ENCODE measurements at regions not wholly inside any gene's neighbourhood (a gene's known extent, or its start where the extent isn't known, plus 50 kb on each side); places are given as distances from the start of the nearest gene placed in this dataset.

DNA sequence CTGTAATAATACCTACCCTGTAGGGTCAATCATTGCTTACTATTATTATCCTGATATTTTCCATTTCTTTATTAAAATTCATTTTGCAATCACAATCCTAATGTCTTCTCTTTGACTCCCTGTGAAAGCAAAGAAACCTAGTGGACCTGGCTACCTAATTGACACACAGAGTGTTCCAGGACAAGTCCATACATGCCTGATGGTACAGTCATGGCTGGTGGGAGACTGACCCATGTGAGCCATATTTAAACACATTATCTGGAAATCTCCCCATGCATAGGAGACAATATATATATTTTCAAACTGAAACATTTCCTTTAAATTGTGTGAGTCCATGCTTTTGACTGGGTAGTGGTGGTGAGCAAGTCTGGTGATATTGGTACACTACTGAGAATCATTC lies 230.6 kb upstream of the DACH1 start:
- Histone ChIP-seq H3K27ac (ENCODE audit: low read length) (no peak overlapping the region), H3F3A (ENCODE audit: insufficient read depth, low read length, poor library complexity, severe bottlenecking) (no peaks in the 10 kb centered on the region), H3K4me2 (ENCODE audit: low read length) (no peak overlapping the region), H3K79me2 (replicated peaks; ENCODE audit: insufficient read depth, low read length) (no peaks in the 10 kb centered on the region), H3K9ac (ENCODE audit: low read length) (no peak overlapping the region), H3K4me3 (ENCODE audit: low read length) (no peak overlapping the region), H3K27me3 (ENCODE audit: insufficient read depth, low read depth, low read length) (no peaks in the 10 kb centered on the region), H3K9me2 (ENCODE audit: insufficient read depth, low read length) (no peaks in the 10 kb centered on the region), H3K9me3 (ENCODE audit: low read length) (no peaks in the 10 kb centered on the region), H4K20me1 (ENCODE audit: insufficient read depth) (no peaks in the 10 kb centered on the region), H2AFZ (ENCODE audit: low read depth, low read length) (no peak overlapping the region), H3K36me3 (ENCODE audit: insufficient read depth, low read length) (no peaks in the 10 kb centered on the region)
- no peak for TF ChIP-seq POLR2AphosphoS5 (IDR thresholded peaks at IDR 0.05)
- no peak for TF ChIP-seq EZH2 (IDR thresholded peaks at IDR 0.05; ENCODE audit: borderline replicate concordance, insufficient read depth, low read length, poor library complexity, severe bottlenecking)
- no peak for TF ChIP-seq EP300 (conservative IDR thresholded peaks at IDR 0.05; ENCODE audit: poor library complexity, severe bottlenecking)
- TF ChIP-seq SMC3 (conservative IDR thresholded peaks at IDR 0.05; ENCODE audit: poor library complexity): no peak
- no peak for TF ChIP-seq MXI1 (conservative IDR thresholded peaks at IDR 0.05; ENCODE audit: poor library complexity, severe bottlenecking)

GRCh38 chr13:72093262-72093661 lies 226.3 kb upstream of the DACH1 start:
- Histone ChIP-seq H3K36me3 (ENCODE audit: insufficient read depth, low read length) (no peaks in the 10 kb centered on the region), H3K9me2 (ENCODE audit: insufficient read depth, low read length) (no peaks in the 10 kb centered on the region), H3K79me2 (replicated peaks; ENCODE audit: insufficient read depth, low read length) (no peaks in the 10 kb centered on the region), H3K4me3 (ENCODE audit: low read length) (no peak overlapping the region), H3K4me2 (ENCODE audit: low read length) (no peak overlapping the region), H3K9me3 (ENCODE audit: low read length) (no peaks in the 10 kb centered on the region), H3F3A (ENCODE audit: insufficient read depth, low read length, poor library complexity, severe bottlenecking) (no peaks in the 10 kb centered on the region), H3K27me3 (ENCODE audit: insufficient read depth, low read depth, low read length) (no peaks in the 10 kb centered on the region), H3K9ac (ENCODE audit: low read length) (no peak overlapping the region), H2AFZ (ENCODE audit: low read depth, low read length) (no peak overlapping the region), H4K20me1 (ENCODE audit: insufficient read depth) (no peaks in the 10 kb centered on the region), H3K27ac (ENCODE audit: low read length) (no peak overlapping the region)
- TF ChIP-seq POLR2AphosphoS5 (IDR thresholded peaks at IDR 0.05): no peak
- TF ChIP-seq EP300 (conservative IDR thresholded peaks at IDR 0.05; ENCODE audit: poor library complexity, severe bottlenecking): no peak
- TF ChIP-seq SMC3 (conservative IDR thresholded peaks at IDR 0.05; ENCODE audit: poor library complexity): no peak
- no peak for TF ChIP-seq TAF1 (IDR thresholded peaks at IDR 0.05; ENCODE audit: low read depth)
- no peak for TF ChIP-seq CTCF (IDR thresholded peaks at IDR 0.05; ENCODE audit: poor library complexity, severe bottlenecking)
- TF ChIP-seq, protein P1, sequence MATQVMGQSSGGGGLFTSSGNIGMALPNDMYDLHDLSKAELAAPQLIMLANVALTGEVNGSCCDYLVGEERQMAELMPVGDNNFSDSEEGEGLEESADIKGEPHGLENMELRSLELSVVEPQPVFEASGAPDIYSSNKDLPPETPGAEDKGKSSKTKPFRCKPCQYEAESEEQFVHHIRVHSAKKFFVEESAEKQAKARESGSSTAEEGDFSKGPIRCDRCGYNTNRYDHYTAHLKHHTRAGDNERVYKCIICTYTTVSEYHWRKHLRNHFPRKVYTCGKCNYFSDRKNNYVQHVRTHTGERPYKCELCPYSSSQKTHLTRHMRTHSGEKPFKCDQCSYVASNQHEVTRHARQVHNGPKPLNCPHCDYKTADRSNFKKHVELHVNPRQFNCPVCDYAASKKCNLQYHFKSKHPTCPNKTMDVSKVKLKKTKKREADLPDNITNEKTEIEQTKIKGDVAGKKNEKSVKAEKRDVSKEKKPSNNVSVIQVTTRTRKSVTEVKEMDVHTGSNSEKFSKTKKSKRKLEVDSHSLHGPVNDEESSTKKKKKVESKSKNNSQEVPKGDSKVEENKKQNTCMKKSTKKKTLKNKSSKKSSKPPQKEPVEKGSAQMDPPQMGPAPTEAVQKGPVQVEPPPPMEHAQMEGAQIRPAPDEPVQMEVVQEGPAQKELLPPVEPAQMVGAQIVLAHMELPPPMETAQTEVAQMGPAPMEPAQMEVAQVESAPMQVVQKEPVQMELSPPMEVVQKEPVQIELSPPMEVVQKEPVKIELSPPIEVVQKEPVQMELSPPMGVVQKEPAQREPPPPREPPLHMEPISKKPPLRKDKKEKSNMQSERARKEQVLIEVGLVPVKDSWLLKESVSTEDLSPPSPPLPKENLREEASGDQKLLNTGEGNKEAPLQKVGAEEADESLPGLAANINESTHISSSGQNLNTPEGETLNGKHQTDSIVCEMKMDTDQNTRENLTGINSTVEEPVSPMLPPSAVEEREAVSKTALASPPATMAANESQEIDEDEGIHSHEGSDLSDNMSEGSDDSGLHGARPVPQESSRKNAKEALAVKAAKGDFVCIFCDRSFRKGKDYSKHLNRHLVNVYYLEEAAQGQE (IDR thresholded peaks at IDR 0.05; ENCODE audit: borderline replicate concordance): no peak
- TF ChIP-seq EZH2 (IDR thresholded peaks at IDR 0.05; ENCODE audit: borderline replicate concordance, insufficient read depth, low read length, poor library complexity, severe bottlenecking): no peak
- no peak for TF ChIP-seq MXI1 (conservative IDR thresholded peaks at IDR 0.05; ENCODE audit: poor library complexity, severe bottlenecking)
- TF ChIP-seq RAD21 (conservative IDR thresholded peaks at IDR 0.05): no peak

Measured in neural cell (in vitro differentiated cells).